Hepatocyte (in vitro differentiated cells): ENCODE measurements at regions not wholly inside any gene's neighbourhood (a gene's known extent, or its start where the extent isn't known, plus 50 kb on each side); places are given as distances from the start of the nearest gene placed in this dataset.

ENCODE experiments used
- EZH2 ChIP-seq: fragments of 200-600 bp; sonication (generic); IDR thresholded peaks from 2 replicates; pipeline ENCODE4 v1.6.1; 2016; ENCODE audit warnings: antibody characterized with exemption, mild to moderate bottlenecking, borderline replicate concordance
- EZH2phosphoT487 ChIP-seq: fragments of 200-600 bp; sonication (generic); IDR thresholded peaks from one replicate; pipeline ENCODE4 v1.6.1; 2018; ENCODE audit warnings: antibody characterized with exemption, mild to moderate bottlenecking, low read depth, moderate library complexity; ENCODE audit not compliant: unreplicated experiment, severe bottlenecking
- TF ChIP-seq, protein P1 (sequence below): fragments of 200-600 bp; sonication (generic); IDR thresholded peaks from 2 replicates; pipeline ENCODE4 v1.5.1; 2016; ENCODE audit warnings: antibody characterized with exemption, mild to moderate bottlenecking; ENCODE audit not compliant: poor library complexity

DNA sequence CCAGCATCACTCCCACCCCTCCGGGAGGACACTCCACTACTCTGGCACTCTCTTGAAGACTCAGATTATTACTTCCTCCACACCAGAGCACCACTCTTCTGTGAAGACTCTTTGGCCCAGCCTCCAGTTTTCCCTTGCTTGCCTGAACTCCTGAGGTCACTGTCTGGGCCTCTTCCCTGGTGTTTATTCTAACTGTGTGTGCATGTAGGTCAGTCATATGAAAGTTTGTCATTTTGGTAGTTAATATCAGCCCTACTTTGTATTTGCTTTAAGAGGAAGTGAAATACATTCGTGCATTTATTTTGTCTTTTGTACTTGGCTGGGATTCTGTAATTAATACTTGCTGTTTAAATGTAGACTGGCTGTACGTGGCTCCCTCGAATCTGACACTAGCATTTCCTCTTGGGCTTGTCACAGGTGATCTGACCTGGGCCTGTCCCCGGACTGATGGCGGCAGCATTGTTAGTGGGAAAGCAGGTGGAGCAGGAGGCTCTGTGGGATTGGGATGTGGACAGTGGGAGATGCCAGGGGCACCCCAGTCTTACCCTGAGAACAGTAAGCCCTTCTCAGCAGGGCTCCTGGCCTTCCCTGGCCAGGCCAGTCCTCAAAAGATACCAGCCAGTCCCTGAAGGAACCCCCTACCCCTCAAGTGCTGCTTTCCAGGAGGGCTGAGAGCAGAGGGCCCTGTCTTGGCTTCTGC lies 350.5 kb downstream of the CDC5L start:
- TF ChIP-seq EZH2phosphoT487: no peak
- TF ChIP-seq, protein P1, sequence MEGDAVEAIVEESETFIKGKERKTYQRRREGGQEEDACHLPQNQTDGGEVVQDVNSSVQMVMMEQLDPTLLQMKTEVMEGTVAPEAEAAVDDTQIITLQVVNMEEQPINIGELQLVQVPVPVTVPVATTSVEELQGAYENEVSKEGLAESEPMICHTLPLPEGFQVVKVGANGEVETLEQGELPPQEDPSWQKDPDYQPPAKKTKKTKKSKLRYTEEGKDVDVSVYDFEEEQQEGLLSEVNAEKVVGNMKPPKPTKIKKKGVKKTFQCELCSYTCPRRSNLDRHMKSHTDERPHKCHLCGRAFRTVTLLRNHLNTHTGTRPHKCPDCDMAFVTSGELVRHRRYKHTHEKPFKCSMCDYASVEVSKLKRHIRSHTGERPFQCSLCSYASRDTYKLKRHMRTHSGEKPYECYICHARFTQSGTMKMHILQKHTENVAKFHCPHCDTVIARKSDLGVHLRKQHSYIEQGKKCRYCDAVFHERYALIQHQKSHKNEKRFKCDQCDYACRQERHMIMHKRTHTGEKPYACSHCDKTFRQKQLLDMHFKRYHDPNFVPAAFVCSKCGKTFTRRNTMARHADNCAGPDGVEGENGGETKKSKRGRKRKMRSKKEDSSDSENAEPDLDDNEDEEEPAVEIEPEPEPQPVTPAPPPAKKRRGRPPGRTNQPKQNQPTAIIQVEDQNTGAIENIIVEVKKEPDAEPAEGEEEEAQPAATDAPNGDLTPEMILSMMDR: no peak
- TF ChIP-seq EZH2: no peak
